Vagina (tissue), 2 donors: ENCODE measurements at regions not wholly inside any gene's neighbourhood (a gene's known extent, or its start where the extent isn't known, plus 50 kb on each side); places are given as distances from the start of the nearest gene placed in this dataset.

Source experiments
- CTCF ChIP-seq, 3 experiments: fragments of 450-650 bp in 2 of 3; fragments of 200-600 bp in 1 of 3; sonication (generic) in 1 of 3; IDR thresholded peaks; one replicate each; pipeline ENCODE4 v1.5.1; 2017 to 2019; ENCODE audit warnings: antibody characterized with exemption in 3 of 3, mild to moderate bottlenecking in 2 of 3, moderate library complexity in 2 of 3
- POLR2A ChIP-seq, 2 donors: fragments of 450-650 bp; IDR thresholded peaks; one replicate each; pipeline ENCODE4 v1.6.1; 2017; ENCODE audit warnings: antibody characterized with exemption in 2 of 2, mild to moderate bottlenecking in 2 of 2, moderate library complexity in 2 of 2
- POLR2AphosphoS5 ChIP-seq, 2 donors: sonication (generic); formaldehyde crosslinking; IDR thresholded peaks; one replicate each; pipeline ENCODE4 v1.9.0; 2017; ENCODE audit warnings: antibody characterized with exemption in 2 of 2, mild to moderate bottlenecking in 2 of 2, low read depth in 1 of 2; ENCODE audit not compliant: insufficient read depth in 1 of 2

DNA sequence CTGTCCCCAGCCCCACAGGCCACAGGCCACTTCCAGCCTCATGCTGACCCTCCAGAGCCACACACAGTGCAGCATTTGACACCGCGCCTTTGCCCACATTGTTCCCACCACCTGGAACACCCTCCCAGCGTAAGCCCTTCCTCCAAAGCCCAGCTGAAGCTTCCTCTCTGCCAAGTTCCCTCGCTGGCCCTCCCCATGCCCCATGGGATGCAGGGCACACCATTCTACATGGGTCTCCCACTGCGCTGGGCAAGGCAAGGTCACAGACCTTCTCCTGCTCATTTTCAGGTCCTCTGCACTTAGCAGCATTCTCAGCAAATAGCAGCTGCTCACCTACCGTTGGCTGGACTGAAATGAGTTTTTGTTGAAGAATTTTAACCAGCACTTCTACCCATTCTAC is 455.5 kb downstream of the EIPR1 start:
- no peak for TF ChIP-seq POLR2AphosphoS5 (IDR thresholded peaks at IDR 0.05; ENCODE audit: insufficient read depth in 1 of 2, low read depth in 1 of 2)
- no peak for TF ChIP-seq POLR2A (IDR thresholded peaks at IDR 0.05)
- no peak for TF ChIP-seq CTCF (IDR thresholded peaks at IDR 0.05)
